ENCODE measurements at regions not wholly inside any gene's neighbourhood (a gene's known extent, or its start where the extent isn't known, plus 50 kb on each side); places are given as distances from the start of the nearest gene placed in this dataset.

- DNase-seq (ENCODE audit: low read depth) = no peak
- no peak for TF ChIP-seq CTCF (IDR thresholded peaks at IDR 0.05; ENCODE audit: control insufficient read depth, insufficient read depth, low read depth, low read length, missing control alignments)
- H3K4me3 ChIP-seq (ENCODE audit: control insufficient read depth, low read depth, low read length) = no peak overlapping the region
Observed at GRCh38 chr1:172978595-172978994, 72.1 kb downstream of the TNFSF18 start.

- TF ChIP-seq CTCF (IDR thresholded peaks at IDR 0.05; ENCODE audit: control insufficient read depth, insufficient read depth, low read depth, low read length, missing control alignments) = no peak
- H3K4me3 ChIP-seq (ENCODE audit: control insufficient read depth, low read depth, low read length) = no peak overlapping the region
- DNase-seq (ENCODE audit: low read depth) = no peak
Observed at GRCh38 chr1:172979828-172980227, 70.9 kb downstream of the TNFSF18 start.

- no peak for TF ChIP-seq CTCF (IDR thresholded peaks at IDR 0.05; ENCODE audit: control insufficient read depth, insufficient read depth, low read depth, low read length, missing control alignments)
- H3K4me3 ChIP-seq (ENCODE audit: control insufficient read depth, low read depth, low read length) = no peak overlapping the region
- no peak for DNase-seq (ENCODE audit: low read depth)
Observed at GRCh38 chr1:172980456-172980855, 70.3 kb downstream of the TNFSF18 start.

DNA sequence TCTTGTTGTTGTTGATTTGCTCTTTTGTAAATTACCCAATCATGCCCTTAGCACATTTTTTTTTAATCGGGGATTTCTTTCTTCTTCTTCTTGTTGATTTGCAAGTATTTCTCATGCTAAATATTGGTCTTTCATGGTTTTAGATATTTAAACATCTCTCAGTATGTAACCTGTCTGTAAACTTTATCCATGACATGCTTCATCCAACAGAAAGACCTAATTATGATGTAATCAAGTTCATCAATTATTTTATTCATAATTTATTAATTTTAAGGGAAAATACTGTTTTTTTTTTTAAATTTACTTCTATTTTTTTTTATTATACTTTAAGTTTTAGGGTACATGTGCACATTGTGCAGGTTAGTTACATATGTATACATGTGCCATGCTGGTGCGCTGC is 69.8 kb downstream of the TNFSF18 start:
- no peak for TF ChIP-seq CTCF (IDR thresholded peaks at IDR 0.05; ENCODE audit: control insufficient read depth, insufficient read depth, low read depth, low read length, missing control alignments)
- no peak overlapping the region for H3K4me3 ChIP-seq (ENCODE audit: control insufficient read depth, low read depth, low read length)
- DNase-seq (ENCODE audit: low read depth) = no peak
